Esophagus mucosa (tissue), 1 donor: ENCODE measurements at regions not wholly inside any gene's neighbourhood (a gene's known extent, or its start where the extent isn't known, plus 50 kb on each side); places are given as distances from the start of the nearest gene placed in this dataset.
A peak's percentile ranks its signal among the peaks of the same experiment; 100 is the strongest.

Experiments used
- ATAC-seq: fragments of 200-7000 bp; cut with Tn5 transposase; one replicate; pipeline ENCODE4 v1.9.1; 2020
- donor health status: DM: yes; HTN: yes; CAD: no.

DNA sequence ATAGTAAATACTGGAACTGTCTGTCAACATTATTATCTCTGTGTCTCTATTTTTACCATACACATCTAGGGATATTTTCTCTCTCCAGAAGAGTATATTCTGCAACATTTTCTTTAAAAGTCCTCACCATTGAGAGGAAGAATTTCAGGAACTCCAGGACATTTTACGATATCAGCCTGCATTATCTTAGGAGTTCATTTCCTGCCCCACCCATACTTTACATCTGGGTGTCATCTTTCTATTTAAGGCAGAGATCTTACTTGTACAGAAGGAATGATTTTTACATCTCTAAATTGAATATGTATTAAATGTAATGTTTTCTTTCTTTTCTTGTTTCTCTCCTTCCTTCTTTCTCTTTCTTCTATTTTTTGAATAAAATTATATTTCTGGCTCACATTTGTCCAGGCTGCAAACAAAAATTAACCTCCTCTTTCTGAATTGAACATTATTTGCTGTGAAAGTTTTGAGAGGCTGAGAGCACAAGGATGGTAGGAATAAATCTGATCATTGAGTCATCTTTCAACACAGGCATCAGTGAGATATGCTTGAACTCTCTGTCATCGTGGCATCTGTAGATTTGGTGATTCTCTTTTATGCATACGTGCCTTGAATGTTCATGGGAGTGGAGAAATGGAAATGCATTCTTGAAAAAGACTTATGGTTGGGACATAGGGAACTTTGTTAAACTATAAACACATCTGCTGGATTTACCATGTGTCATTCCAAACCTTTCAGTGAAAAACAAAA lies 753.6 kb downstream of the SLC16A7 start:
- ATAC-seq: no peak

DNA sequence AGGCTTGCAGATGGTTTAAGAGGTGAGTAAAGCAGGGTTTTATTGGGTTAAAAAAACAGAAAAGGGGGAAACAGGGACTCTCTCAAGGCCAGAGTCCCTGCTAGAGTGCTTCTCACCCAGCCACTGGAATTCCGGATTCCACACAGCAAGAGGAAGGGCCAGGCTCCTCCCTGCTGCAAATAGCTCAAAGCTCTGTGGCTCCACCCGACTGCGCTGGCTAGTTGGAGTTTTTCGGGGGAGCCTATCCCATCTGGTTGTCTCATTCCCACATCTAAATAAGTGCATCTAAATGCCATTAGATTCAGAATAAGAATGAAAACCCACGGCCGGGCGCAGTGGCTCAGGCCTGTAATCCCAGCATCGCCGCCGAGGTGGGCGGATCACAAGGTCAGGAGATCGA lies 791.5 kb downstream of the SLC16A7 start:
- ATAC-seq: no peak

DNA sequence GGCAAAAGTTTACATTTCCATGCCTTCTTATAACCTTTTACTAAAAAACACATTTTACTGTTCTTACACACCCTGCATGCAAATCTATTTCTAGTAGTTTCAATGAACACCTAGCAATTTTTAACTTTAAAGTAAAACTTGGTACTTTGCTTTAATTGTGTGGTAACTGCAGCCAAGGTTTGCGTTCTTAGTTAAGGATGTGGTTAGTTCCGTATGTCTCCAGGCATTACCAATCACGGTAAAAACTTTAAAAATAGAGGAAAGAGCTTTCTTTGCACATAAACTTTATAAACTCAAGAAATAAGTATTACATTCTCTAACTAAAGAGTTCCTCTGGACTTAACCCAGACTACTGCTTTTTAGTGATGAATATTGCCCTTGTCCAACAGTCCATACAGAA lies 795.2 kb downstream of the SLC16A7 start:
- no peak for ATAC-seq

DNA sequence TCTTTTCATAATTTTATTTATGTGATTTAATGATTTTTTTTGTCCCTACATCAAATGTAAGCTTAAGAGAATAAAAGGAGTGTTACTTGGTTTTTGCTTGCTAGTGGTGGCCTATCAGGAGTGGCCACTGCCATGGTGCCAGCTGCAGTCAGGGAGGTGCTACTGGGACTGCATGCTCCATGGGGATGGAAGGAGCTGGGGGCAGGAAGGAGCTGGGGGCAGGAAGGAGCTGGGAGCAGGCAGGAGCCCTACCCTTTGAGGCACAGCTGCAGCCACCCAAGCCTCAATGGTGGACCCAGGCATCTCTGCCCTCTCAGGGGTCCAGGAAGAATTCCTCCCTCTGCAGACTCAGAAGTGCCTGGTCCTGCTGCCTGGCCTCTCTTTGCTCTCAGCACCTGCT lies 796.0 kb downstream of the SLC16A7 start:
- no peak for ATAC-seq

DNA sequence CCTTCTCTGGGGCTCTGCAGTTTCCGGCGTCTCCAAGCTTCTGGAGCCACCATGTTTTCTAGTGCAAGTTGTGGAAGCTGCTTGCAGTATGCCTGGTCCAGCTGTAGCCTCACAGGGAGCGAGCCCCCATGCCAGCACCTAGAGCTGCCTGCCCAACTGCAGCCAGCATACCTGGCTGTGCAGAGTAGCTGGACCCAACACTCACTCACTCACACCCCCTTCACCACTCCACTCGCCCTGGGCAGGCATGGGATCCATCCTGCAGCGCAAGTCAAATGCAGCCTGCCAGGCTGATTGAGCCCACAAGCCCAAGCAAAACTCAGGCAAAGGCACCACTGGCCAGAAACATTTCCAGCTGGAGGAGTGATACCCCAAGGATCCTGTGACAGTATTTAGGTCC lies 797.3 kb downstream of the SLC16A7 start:
- peak; percentile 20 for ATAC-seq

- peak; percentile 55 for ATAC-seq
Measured at GRCh38 chr12:60394665-60395064, 798.8 kb downstream of the SLC16A7 start.

DNA sequence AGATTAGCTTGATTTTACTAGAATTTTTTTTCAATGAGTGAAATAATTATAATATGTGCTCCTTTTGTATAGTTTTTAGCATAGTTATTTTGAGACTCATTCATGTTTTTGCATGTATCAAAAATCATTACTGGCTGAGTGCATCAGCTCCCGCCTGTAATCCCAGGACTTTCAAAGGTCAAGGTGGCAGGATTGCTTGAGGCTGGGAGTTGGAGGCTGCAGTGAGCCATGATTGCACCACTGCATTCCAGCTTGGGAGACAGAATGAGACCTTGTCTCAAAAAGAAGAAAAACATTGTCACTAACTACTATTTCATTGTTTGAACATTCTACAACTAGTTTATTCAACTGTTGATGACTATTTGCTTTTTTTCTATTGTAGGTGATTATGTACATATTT lies 802.7 kb downstream of the SLC16A7 start:
- no peak for ATAC-seq

GRCh38 chr12:60399064-60399463 lies 803.2 kb downstream of the SLC16A7 start:
- ATAC-seq: no peak

DNA sequence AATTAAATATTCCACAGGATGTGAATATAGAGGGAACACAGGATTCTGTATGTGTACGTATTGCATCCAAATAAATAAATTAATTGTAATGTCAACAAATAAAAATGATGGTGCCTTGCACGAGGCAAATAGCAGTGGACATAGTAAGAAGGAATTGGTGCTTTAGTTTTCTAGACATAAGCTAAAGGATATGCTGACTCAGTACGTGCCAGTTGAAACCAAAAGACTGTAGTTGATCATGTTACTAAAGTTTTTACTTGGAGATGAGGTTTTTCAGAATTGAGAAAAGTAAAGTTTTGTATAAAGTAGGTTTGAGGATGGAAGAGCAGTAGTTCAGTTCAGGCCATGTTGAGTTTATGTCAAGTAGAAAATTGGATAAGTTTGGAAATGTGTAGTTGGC lies 807.2 kb downstream of the SLC16A7 start:
- no peak for ATAC-seq

- ATAC-seq: no peak
Measured at GRCh38 chr12:60415351-60415750, 819.5 kb downstream of the SLC16A7 start.

DNA sequence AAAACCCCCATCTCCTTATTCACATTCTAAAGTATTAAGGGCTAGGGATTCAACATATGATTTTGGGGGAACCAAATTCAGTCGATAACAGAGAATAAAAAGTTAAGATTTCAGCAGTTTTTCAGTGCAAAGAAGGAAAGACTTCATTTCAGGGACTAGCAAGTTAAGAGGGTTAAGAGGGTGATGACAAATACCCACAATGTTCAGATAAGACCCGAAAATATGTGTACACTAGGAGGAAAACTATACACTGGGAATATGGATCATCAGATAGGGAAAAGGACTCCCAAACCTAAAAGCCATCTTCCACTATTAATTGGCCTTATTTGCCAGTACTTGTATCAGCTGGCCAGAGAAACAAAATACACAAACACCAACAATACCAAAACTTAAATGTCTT lies 824.2 kb downstream of the SLC16A7 start:
- no peak for ATAC-seq

GRCh38 chr12:60421741-60422140 lies 825.9 kb downstream of the SLC16A7 start:
- ATAC-seq: no peak

- ATAC-seq: no peak
Measured at GRCh38 chr12:60437297-60437696, 841.5 kb downstream of the SLC16A7 start.

DNA sequence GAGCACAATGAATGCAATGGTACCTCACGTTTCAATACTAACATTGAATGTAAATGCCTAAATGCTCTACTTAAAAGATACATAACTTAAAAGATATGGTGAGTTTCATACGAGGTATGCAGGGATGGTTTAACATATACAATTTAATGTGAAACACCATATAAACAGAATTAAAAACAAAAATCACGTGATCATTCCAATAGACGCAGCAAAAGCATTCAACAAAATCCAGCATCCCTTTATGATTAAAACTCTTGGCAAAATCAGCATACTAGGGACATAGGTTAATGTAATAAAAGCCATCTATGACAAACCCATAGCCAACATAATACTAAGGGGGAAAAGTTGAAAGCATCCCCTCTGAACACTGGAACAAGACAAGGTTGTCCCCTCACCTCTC lies 845.7 kb downstream of the SLC16A7 start:
- ATAC-seq: no peak

GRCh38 chr12:60451457-60451856 lies 855.6 kb downstream of the SLC16A7 start:
- no peak for ATAC-seq

- no peak for ATAC-seq
Measured at GRCh38 chr12:60465060-60465459, 869.2 kb downstream of the SLC16A7 start.

GRCh38 chr12:60468546-60468945 lies 872.7 kb downstream of the SLC16A7 start:
- no peak for ATAC-seq

GRCh38 chr12:60475825-60476224 lies 880.0 kb downstream of the SLC16A7 start:
- no peak for ATAC-seq

GRCh38 chr12:60487284-60487683 lies 891.5 kb downstream of the SLC16A7 start:
- ATAC-seq: no peak

GRCh38 chr12:60489071-60489470 lies 893.2 kb downstream of the SLC16A7 start:
- ATAC-seq: no peak

- peak; percentile 46 for ATAC-seq
Measured at GRCh38 chr12:60494244-60494643, 898.4 kb downstream of the SLC16A7 start.

DNA sequence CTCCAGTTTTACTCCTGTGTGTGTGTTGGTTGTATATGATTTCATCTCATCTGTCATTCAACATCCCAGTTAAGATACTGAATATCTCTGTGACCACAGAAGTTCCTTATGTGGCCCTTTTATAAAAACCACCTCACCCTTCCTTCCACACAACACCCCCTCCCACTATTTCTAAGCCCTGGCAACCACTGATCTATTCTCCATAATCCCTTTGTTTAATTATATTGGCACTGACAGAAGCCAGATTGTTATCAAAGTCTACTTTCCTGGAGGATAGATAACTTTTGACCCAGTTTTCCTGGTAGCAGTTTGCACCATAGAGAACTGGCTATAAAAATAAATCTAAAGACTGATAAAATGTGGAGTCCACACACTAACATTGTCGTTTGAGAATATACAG lies 902.8 kb downstream of the SLC16A7 start:
- ATAC-seq: no peak

DNA sequence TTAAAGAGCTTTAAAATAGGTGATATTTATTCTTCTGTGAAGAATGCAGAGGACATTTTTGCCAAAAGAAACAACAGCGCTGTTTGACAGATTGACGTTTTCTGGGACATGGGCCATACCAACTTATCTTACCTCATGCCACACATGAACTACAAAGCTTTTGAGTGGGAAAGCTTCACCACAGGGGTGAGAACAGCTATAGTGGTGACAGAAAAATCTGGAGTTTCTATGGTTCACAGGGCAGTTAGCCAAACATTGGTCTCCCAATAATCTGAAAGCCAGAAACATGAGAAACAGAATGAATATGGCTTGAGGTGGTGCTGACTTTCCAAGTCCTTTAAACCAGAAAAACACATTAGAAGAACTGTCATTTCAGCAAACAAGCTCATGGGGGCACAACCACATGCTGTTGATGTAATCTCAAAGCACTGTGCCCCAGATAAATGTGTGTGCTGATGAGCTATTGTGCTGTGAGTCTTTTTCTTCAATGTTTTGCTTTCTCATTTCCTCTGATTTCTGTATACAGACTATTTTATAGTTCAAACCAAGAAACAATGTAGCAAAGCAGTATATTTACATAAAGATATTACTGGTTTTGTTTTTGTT lies 905.4 kb downstream of the SLC16A7 start:
- no peak for ATAC-seq

DNA sequence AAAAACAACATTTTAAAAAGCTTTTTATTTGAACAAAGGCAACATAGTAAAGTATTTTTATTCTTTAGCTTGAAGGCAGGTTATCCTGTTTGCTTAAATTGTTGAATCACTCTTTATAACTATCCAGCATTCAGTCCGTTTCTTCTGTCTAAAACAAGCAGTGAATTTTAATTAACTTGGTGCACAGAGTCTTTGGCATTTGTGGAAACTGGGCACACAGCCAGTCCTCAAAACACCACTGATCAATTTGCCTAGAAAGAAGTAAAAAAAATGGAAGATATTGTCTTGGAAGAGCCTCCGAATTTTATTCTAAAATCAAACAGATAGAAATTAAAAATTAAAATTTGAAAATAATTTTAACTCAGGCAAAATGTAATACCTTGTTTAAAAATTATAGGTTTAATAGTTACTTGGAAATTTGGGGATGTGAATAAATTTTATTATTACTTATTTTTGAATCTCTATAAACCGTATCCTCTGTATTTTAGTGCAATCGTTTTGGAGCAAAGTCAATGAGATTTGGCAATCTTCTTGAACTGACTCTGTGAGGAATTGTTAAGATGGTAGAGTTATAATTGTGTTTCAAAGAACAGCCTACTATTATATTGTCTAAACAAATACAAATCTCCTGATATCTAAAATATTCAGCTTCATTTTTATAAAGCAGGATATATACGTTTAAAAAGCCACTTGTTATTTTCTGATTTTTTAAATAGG lies 927.0 kb downstream of the SLC16A7 start:
- ATAC-seq: no peak
